Thyroid gland (tissue), 4 donors: ENCODE measurements at regions not wholly inside any gene's neighbourhood (a gene's known extent, or its start where the extent isn't known, plus 50 kb on each side); places are given as distances from the start of the nearest gene placed in this dataset.
"Not testable (repeated sequence)": the region's sequence is repeated elsewhere in the genome, so short reads cannot be mapped to it uniquely, and the experiment has no call there.

Experiments
- DNase-seq, 2 donors: peaks; one replicate each; pipeline ENCODE4 v3.0.0-alpha.2; 2019
- H3K27ac ChIP-seq, 3 donors: fragments of 200-600 bp; sonication (generic); 1 replicate in 2 of 3; 2 replicates in 1 of 3; pipeline ENCODE4 v1.5.1; 2016 to 2019; ENCODE audit warnings: mild to moderate bottlenecking in 1 of 3, moderate library complexity in 1 of 3
- H3K27me3 ChIP-seq: fragments of 200-600 bp; sonication (generic); one replicate; pipeline ENCODE4 v1.5.1; 2019
- H3K36me3 ChIP-seq, 2 donors: fragments of 200-600 bp; sonication (generic); one replicate each; pipeline ENCODE4 v1.5.1; 2016 to 2019
- H3K4me1 ChIP-seq, 2 donors: fragments of 200-600 bp; sonication (generic); one replicate each; pipeline ENCODE4 v1.5.1; 2017 to 2019
- H3K4me3 ChIP-seq, 3 donors: fragments of 200-600 bp; sonication (generic); replicated peaks in 1 of 3; 1 replicate in 2 of 3; 2 replicates in 1 of 3; pipeline ENCODE4 v1.5.1; 2016; ENCODE audit warnings: mild to moderate bottlenecking in 1 of 3
- H3K9me3 ChIP-seq: fragments of 200-600 bp; sonication (generic); one replicate; pipeline ENCODE4 v1.5.1; 2017
- CTCF ChIP-seq, 6 experiments: fragments of 200-600 bp in 3 of 6; fragments of 450-650 bp in 3 of 6; sonication (generic) in 3 of 6; IDR thresholded peaks; one replicate each; pipeline ENCODE4 v1.5.1; 2016 to 2019; ENCODE audit warnings: antibody characterized with exemption in 6 of 6, mild to moderate bottlenecking in 2 of 6, inconsistent platforms in 1 of 6, moderate library complexity in 1 of 6
- POLR2A ChIP-seq, 2 donors: fragments of 450-650 bp; IDR thresholded peaks; one replicate each; pipeline ENCODE4 v1.6.1; 2017; ENCODE audit warnings: antibody characterized with exemption in 2 of 2, mild to moderate bottlenecking in 2 of 2, moderate library complexity in 1 of 2
- WGBS, 2 donors: methylation state at CpG; one replicate each; pipeline ENCODE4 v1.1.5; 2017; 5-methylcytosine and 5-hydroxymethylcytosine counted together
- intact Hi-C: fragments of 100-400 bp; cut with DNase I; formaldehyde crosslinking; loops from one replicate; pipeline ENCODE4 v1.15.1; 2023

- H3K27ac ChIP-seq, result no peak overlapping the region
- WGBS, 2 donors, result 80 to 87% methylated on average over 3 of the region's 3 CpGs
- DNase-seq, result no peak
- no peaks in the 10 kb centered on the region for H3K27me3 ChIP-seq
- intact Hi-C loops, result no loop called here
- no peak overlapping the region for H3K4me3 ChIP-seq
- no peaks in the 10 kb centered on the region for H3K9me3 ChIP-seq
- no peaks in the 10 kb centered on the region for H3K4me1 ChIP-seq
- H3K36me3 ChIP-seq, result no peaks in the 10 kb centered on the region
- TF ChIP-seq CTCF (IDR thresholded peaks at IDR 0.05), result no peak
- TF ChIP-seq POLR2A (IDR thresholded peaks at IDR 0.05), result no peak
Observed at GRCh38 chr5:25091921-25092320, 447.1 kb upstream of the CDH10 start.

- DNase-seq, result no peak
- Histone ChIP-seq H3K27ac (no peak overlapping the region), H3K27me3 (no peaks in the 10 kb centered on the region), H3K9me3 (no peaks in the 10 kb centered on the region), H3K4me1 (no peaks in the 10 kb centered on the region), H3K4me3 (no peak overlapping the region), H3K36me3 (no peaks in the 10 kb centered on the region)
- no peak for TF ChIP-seq CTCF (IDR thresholded peaks at IDR 0.05)
- no peak for TF ChIP-seq POLR2A (IDR thresholded peaks at IDR 0.05)
- WGBS, 2 donors, result 81 to 85% methylated on average over 1 of the region's 1 CpG
- intact Hi-C loops, result no loop called here
Observed at GRCh38 chr5:25090854-25091253, 446.1 kb upstream of the CDH10 start.

GRCh38 chr5:25090275-25090674 is 445.5 kb upstream of the CDH10 start:
- Histone ChIP-seq H3K9me3 (no peaks in the 10 kb centered on the region), H3K27me3 (no peaks in the 10 kb centered on the region), H3K27ac (no peak overlapping the region), H3K4me1 (no peaks in the 10 kb centered on the region), H3K4me3 (no peak overlapping the region), H3K36me3 (no peaks in the 10 kb centered on the region)
- no peak for DNase-seq
- TF ChIP-seq CTCF (IDR thresholded peaks at IDR 0.05), result no peak
- no peak for TF ChIP-seq POLR2A (IDR thresholded peaks at IDR 0.05)
- intact Hi-C loops, result no loop called here
- WGBS, 2 donors, result 92 to 96% methylated on average over 8 of the region's 8 CpGs

GRCh38 chr5:25088689-25089088 is 443.9 kb upstream of the CDH10 start:
- H3K4me1 ChIP-seq, intact Hi-C loops, DNase-seq, H3K4me3 ChIP-seq, H3K9me3 ChIP-seq, H3K27me3 ChIP-seq, H3K27ac ChIP-seq, H3K36me3 ChIP-seq: not testable (repeated sequence)
- WGBS, 2 donors, result 80 to 82% methylated on average over 6 of the region's 6 CpGs

- H3K27ac ChIP-seq, H3K4me1 ChIP-seq, DNase-seq, H3K36me3 ChIP-seq, H3K4me3 ChIP-seq, H3K9me3 ChIP-seq, intact Hi-C loops, H3K27me3 ChIP-seq: not testable (repeated sequence)
- WGBS, 2 donors, result 96% methylated on average over 25 to 26 of the region's 27 CpGs
Observed at GRCh38 chr5:25083261-25083660, 438.5 kb upstream of the CDH10 start.

- DNase-seq, result no peak
Observed at GRCh38 chr5:25066239-25066638, 421.5 kb upstream of the CDH10 start.

More at GRCh38 chr5:25066239-25066638, 421.5 kb upstream of the CDH10 start:
- 95 to 97% methylated on average over 1 of the region's 1 CpG for WGBS, 2 donors
- intact Hi-C loops, result no loop called here
- Histone ChIP-seq H3K27me3 (no peaks in the 10 kb centered on the region), H3K4me1 (no peaks in the 10 kb centered on the region), H3K36me3 (no peaks in the 10 kb centered on the region), H3K9me3 (no peaks in the 10 kb centered on the region), H3K4me3 (no peak overlapping the region), H3K27ac (no peak overlapping the region)
- TF ChIP-seq CTCF (IDR thresholded peaks at IDR 0.05), result no peak
- no peak for TF ChIP-seq POLR2A (IDR thresholded peaks at IDR 0.05)
